K562 (cell line): ENCODE measurements at regions not wholly inside any gene's neighbourhood (a gene's known extent, or its start where the extent isn't known, plus 50 kb on each side); places are given as distances from the start of the nearest gene placed in this dataset.

Source experiments
- BACH1 ChIP-seq: fragments of 200-800 bp; sonication (Bioruptor generic); IDR thresholded peaks from 2 replicates; pipeline ENCODE4 v1.6.1; 2016; ENCODE audit warnings: missing genetic modification characterization, missing compliant biosample characterization
- JUND ChIP-seq, 2 experiments: IDR thresholded peaks; 2 replicates in 1 of 2; 3 replicates in 1 of 2; pipeline ENCODE4 v1.6.1; 2011; ENCODE audit warnings: borderline replicate concordance in 2 of 2, low read depth in 2 of 2, low read length in 2 of 2, improper control_type of control experiment in 1 of 2, missing biosample characterization in 1 of 2, missing genetic modification characterization in 1 of 2, missing genetic modification reagents in 1 of 2

- TF ChIP-seq JUND (IDR thresholded peaks at IDR 0.05; ENCODE audit: borderline replicate concordance, low read depth, low read length) (no peak), JUND (tag; IDR thresholded peaks at IDR 0.05; ENCODE audit: borderline replicate concordance, low read depth, low read length) (no peak), BACH1 (tag) (no peak)
Measured at GRCh38 chr21:41663805-41664788, 102.8 kb downstream of the RIPK4 start.
